Lung microvascular endothelial cell (primary cell): ENCODE measurements at regions not wholly inside any gene's neighbourhood (a gene's known extent, or its start where the extent isn't known, plus 50 kb on each side); places are given as distances from the start of the nearest gene placed in this dataset.
"Not testable (repeated sequence)": the region's sequence is repeated elsewhere in the genome, so short reads cannot be mapped to it uniquely, and the experiment has no call there.

ENCODE experiments used
- DNase-seq, 2 donors: peaks; one replicate each; pipeline versions ENCODE4 v3.0.0 to v3.0.0-alpha.2; 2010; ENCODE audit warnings: low read depth in 2 of 2

DNA sequence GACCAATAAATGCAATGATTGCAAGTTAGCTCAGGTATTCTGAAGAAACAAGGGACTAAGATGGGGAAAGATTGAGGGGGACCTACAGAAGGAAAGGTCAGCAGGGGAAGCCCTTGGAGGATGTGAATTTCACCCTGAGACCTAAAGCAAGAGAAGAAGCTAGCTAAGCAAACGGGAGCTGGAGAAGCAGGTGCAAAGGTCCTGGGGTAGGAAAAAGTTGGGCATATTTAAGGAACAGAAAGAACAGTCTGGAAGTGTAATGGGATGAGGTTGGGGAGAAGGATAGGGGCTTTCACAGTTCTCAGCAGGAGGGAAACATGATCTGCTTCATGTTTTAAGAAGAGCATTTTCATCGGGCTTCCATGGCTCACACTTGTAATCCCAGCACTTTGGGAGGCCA lies 89.7 kb upstream of the SLC45A1 start:
- DNase-seq = no peak

GRCh38 chr1:8227674-8228073 lies 90.2 kb upstream of the SLC45A1 start:
- DNase-seq = not testable (repeated sequence)

DNA sequence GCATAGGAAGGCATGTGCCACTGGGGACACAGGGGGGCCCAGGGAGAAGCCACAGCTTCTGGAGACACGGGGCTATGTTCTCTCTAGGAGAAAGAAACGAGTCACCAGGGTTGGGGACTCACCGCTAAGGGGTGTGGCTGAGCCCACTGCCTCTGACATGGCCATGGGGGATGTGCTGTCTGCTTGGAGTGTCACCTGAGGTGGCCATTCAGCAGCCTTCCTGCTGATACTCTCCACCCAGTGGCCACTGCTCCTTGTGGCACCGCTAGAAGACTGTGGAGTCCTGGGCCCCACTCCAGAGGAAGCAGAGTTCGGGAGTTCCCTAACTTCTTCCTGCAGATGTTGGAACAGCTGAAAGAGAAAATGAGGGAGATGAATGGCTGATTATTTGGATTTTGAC lies 91.2 kb upstream of the SLC45A1 start:
- DNase-seq = peak in 1 of 2 donors; percentile 25

- not testable (repeated sequence) for DNase-seq
Observed at GRCh38 chr1:8226024-8226423, 91.9 kb upstream of the SLC45A1 start.

DNA sequence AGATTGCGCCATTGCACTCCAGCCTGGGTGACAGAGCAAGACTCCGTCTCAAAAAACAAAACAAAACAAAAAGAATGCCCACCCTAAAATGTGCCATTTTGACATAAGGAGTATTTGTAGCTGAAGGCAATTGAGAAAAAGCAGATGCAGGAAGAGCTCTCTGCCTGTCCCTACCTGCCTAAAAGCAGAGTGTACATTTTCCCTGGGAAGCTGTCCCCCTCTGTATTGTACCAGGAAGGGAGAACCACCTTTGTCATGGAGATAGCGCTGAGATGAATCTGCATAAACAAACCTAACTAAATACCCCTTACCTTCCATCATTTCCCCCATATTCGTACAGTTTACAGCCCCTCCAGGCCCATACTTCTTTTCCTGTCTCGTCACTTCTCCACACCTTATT lies 94.4 kb upstream of the SLC45A1 start:
- no peak for DNase-seq

- DNase-seq = no peak
Observed at GRCh38 chr1:8222789-8223188, 95.1 kb upstream of the SLC45A1 start.

DNA sequence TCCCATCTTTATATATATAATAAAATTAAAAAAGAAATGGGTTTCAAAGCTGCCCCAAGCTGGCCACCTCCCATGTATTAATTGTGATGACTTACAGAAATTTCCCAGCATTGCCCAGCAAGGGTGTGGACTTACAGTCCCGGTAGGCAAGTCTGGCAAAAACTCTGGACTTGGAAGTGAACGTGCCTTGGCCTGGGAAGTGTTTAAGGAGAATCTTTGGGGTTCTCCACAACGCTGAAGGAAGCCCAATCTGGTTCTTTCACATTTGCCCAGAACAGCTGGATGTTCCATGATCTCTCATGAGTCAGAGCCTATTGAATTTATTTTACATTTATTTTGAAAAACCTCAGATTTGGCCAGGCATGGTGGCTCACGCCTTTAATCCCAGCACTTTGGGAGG lies 98.4 kb upstream of the SLC45A1 start:
- DNase-seq = no peak

- DNase-seq = no peak
Observed at GRCh38 chr1:8218351-8219092, 99.4 kb upstream of the SLC45A1 start.

DNA sequence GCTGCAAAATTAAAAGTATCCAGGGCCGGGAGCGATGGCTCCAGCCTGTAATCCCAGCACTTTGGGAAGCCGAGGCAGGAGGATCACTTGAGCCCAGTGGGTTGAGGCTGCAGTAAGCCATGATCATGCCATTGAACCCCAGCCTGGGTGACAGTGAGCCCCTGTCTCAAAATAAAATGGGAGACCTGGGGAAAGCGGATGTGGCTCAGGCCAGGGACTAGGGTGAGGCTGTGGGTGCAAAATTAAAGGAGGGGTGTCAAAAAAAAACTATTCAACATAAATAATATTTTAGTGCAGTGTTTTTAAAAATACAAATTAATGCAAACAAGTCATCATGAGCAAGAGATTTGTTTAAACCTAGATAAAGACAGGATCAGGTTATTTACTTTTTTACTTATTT lies 100.1 kb upstream of the SLC45A1 start:
- no peak for DNase-seq

DNA sequence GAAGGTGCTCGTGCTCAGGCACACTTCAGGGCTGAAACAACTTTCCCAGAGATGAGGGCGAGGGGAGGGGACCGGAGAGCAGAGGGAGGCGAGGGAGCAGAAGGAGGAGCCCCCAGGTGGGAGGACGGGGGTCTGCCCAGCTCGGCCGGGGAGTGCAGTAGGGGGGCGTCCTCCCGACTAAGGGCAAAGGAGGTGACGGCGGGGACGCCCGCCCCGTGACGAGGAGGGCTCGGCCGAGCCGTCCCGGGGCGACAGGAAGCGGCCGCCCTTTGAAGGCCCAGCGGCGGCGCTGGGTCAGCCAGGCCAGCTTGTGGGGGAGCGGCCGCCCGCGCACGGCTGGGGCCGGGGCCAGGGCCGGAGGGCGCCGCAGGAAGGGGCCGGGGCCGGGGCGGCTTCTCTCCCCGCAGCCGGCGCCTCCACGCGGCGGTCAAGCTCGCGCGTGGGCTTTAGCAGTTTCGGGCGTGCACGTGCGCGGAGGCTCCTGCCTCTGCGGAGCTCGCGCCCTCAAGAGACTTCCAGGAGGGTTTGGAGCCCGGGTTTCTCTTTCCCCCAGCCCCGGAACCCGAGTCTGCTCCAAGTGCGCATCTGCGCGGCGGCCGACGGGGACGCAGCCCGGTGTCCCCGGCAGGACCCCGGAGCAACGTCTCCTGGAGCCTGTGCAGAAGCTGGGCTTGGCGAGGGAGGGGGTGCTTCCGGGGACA lies 100.8 kb upstream of the SLC45A1 start:
- peak; percentile 41 to 47 for DNase-seq

GRCh38 chr1:8216005-8216404 lies 101.9 kb upstream of the SLC45A1 start:
- no peak for DNase-seq

- no peak for DNase-seq
Observed at GRCh38 chr1:8214501-8215173, 103.3 kb upstream of the SLC45A1 start.

- DNase-seq = no peak
Observed at GRCh38 chr1:8213676-8214075, 104.2 kb upstream of the SLC45A1 start.

DNA sequence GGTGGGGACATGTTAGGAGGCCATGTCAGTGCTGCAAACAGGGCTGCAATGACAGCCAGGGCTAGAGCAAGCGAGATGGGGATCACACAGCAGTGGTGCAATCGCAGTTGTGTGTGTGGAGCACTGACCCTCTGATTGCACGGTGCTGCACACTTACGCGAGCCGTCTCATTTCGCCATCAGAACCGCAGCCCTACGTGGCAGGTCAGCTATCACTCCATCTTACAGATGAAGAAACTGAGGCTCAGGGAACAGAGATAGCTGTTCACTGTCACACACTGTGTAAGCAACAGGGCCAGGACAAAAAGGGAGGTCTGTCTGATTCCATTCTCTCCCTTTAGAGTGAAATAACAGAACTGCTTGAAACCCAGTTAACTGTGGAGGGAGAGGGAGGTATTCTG lies 104.8 kb upstream of the SLC45A1 start:
- no peak for DNase-seq

DNA sequence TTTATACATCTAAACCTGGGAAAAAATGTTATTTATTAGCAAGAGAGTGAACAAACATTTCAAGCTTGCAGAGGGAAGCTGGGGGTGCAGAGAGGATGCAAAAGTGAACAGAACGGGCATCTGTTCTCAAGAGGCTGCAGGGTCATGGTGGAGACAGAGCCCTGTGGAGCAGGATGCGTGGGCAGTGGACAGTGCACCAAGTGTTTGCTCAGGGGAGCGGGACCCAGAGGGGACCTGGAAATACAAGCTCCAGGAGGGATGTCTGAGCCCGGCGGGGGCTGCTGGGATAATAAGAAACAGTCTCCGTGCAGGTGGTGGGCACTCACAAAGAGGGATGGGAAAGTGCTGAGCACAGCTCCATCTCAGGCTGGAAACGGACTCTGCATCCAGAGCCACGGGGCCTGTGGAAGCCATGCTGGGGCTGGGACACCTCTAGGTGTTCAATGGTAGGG lies 105.3 kb upstream of the SLC45A1 start:
- DNase-seq = no peak

GRCh38 chr1:8211883-8212579 lies 105.9 kb upstream of the SLC45A1 start:
- peak; percentile 56 to 97 for DNase-seq

DNA sequence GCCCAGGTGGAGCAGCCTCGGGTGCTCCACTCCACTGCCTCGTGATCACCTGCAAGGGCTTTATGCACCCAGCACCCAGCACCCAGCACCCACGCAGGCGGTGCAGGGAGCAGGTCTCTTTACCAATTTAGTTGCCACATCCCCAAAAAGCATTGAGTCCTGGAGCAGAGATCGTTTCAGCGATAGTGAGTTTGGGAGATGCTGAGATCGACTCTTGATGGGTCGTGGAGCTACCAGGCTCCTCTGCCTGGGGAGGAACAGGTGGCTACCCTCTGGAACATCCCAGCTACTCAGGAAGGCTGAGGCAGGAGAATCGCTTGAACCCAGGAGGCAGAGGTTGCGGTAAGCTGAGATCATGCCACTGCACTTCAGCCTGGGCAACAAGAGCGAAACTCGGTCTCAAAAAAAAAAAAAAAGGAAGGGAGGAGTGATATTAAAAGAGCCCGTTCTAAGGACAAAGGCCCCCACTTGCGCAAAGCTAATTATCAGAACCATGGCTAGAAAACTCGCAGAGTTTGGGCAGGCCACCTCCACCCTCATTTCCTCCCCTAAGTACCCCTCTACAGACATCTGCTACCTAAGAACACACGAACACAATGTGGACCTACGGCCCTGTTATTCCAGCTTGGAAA lies 106.5 kb upstream of the SLC45A1 start:
- DNase-seq = no peak

- no peak for DNase-seq
Observed at GRCh38 chr1:8207202-8207601, 110.7 kb upstream of the SLC45A1 start.

DNA sequence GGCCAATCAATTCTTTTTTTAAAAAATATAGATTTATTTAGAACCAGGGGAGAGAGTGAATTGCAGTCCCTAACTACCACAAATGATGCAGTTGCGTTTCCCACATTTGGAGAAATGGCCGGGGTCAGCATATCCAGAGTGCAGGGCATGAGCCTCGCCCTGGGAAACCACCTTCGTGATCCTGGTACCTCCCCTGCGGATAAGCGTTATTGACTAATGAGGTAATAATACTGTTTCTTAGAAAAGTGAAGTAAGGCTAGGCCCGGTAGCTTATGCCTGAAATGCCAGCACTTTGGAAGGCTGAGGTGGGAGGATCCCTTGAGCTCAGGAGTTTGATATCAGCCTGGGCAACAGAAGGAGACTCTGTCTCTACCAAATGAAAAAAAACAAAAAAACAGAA lies 111.5 kb upstream of the SLC45A1 start:
- DNase-seq = no peak

- no peak for DNase-seq
Observed at GRCh38 chr1:8205771-8206170, 112.1 kb upstream of the SLC45A1 start.

DNA sequence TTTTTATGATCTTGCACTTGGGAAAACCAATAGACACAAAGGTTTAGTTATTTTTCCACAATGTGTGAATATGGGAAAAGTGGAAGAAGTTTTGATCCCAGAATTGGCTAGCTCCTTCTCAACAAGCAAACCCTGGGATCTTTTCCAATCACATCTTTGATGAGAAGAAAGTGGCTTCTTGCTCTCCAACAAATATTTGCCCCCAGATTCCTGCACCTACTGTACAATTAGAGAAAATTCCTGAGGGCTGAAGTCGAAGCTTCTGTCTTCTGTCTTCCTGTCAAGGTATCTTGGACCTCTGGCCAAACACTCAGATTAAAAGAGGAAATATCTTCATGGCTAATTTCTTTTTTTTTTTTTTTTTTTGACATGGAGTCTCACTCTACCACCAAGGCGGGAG lies 113.1 kb upstream of the SLC45A1 start:
- DNase-seq = no peak

DNA sequence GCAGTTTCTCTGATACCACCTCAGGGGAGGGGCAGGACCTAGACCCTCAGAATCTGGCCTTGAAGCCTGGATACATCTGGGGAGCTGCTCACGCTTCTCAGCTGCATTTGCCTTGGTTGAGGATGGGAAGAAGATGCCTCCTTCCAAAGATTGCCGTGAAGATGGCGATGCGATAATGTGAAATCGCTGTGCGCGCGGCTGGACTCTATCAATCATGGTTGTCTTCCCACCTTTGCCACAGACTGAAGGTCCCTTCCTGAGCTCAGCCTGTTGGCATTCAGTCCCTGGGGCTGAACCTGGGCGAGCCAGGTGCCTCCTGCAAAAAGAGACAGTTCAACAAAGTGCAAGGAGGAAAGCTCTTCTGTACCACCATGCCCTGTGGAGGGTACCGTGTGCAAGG lies 114.4 kb upstream of the SLC45A1 start:
- DNase-seq = no peak
